T-helper 1 cell (primary cell): ENCODE measurements at regions not wholly inside any gene's neighbourhood (a gene's known extent, or its start where the extent isn't known, plus 50 kb on each side); places are given as distances from the start of the nearest gene placed in this dataset.
A peak's percentile ranks its signal among the peaks of the same experiment; 100 is the strongest.

Experiments
- DNase-seq, 5 donors: peaks; one replicate each; pipeline ENCODE4 v3.0.0-alpha.2; 2012 to 2020

DNA sequence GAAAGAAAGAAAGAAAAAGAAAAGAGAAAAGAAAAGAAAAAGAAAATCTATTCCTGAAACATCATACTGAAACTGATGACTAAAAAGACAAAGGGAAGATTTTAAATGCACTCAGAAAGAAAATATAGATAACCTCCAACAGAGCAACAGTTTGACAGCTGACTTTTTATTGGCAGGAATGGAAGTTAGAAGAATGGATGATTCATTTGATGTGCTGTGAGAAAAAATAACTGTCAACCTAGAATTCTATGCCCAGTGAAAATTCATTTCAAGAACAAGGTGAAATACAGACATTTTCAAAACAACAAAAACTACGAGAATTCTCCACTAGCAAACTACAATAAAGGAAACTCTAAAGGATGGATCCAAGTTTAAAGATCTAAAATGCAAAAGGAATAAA is 50.5 kb upstream of the HSPA12A start:
- peak in 1 of 5 donors; percentile 25 for DNase-seq

DNA sequence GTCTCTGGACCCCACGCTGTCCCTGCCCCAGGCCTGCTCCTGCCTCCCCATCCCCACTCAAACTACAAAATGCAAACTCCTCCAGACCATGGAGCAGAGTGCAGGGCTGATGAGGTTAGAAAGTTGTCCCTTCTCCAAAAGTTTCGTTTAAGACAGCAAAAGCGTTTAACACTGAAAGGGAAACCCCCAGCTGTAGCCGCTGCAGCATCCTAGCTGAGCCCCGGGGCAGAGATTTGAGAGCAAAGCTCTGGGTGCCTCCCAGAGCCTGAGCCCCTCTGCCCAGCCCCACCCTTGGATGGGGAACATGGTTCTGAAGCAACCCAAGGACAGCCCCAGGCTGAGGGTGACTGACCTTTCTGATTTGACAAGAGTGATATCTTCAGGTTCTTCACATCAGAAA is 52.8 kb upstream of the ENO4 start:
- no peak for DNase-seq

GRCh38 chr10:116796910-116797513 is 52.3 kb upstream of the ENO4 start:
- DNase-seq = peak in 4 of 5 donors; percentile 36 to 65 (median 40)

GRCh38 chr10:116798859-116799258 is 50.4 kb upstream of the ENO4 start:
- DNase-seq = no peak
